ENCODE measurements at regions not wholly inside any gene's neighbourhood (a gene's known extent, or its start where the extent isn't known, plus 50 kb on each side); places are given as distances from the start of the nearest gene placed in this dataset.

- no peak for DNase-seq (ENCODE audit: low read depth in 3 of 3)
These were observed 630.7 kb downstream of the TOX3 start for GRCh38 chr16:51916231-51916630.

- DNase-seq (ENCODE audit: low read depth in 3 of 3) = no peak
These were observed 639.3 kb downstream of the TOX3 start for GRCh38 chr16:51907680-51908079.

GRCh38 chr16:51900221-51900780 is 646.6 kb downstream of the TOX3 start:
- no peak for DNase-seq (ENCODE audit: low read depth in 3 of 3)

GRCh38 chr16:51898872-51899271 is 648.1 kb downstream of the TOX3 start:
- no peak for DNase-seq (ENCODE audit: low read depth in 3 of 3)

- no peak for DNase-seq (ENCODE audit: low read depth in 3 of 3)
These were observed 650.9 kb downstream of the TOX3 start for GRCh38 chr16:51896013-51896412.

GRCh38 chr16:51892293-51893007 is 654.5 kb downstream of the TOX3 start:
- no peak for DNase-seq (ENCODE audit: low read depth in 3 of 3)

GRCh38 chr16:51888534-51888933 is 658.4 kb downstream of the TOX3 start:
- no peak for DNase-seq (ENCODE audit: low read depth in 3 of 3)

GRCh38 chr16:51888016-51888415 is 658.9 kb downstream of the TOX3 start:
- DNase-seq (ENCODE audit: low read depth in 3 of 3) = no peak

- no peak for DNase-seq (ENCODE audit: low read depth in 3 of 3)
These were observed 660.5 kb downstream of the TOX3 start for GRCh38 chr16:51886456-51886855.

GRCh38 chr16:51884773-51885172 is 662.2 kb downstream of the TOX3 start:
- DNase-seq (ENCODE audit: low read depth in 3 of 3) = no peak

- DNase-seq (ENCODE audit: low read depth in 3 of 3) = no peak
These were observed 665.2 kb downstream of the TOX3 start for GRCh38 chr16:51881731-51882130.

- no peak for DNase-seq (ENCODE audit: low read depth in 3 of 3)
These were observed 666.2 kb downstream of the TOX3 start for GRCh38 chr16:51880776-51881175.

- DNase-seq (ENCODE audit: low read depth in 3 of 3) = no peak
These were observed 669.3 kb downstream of the TOX3 start for GRCh38 chr16:51877686-51878085.

- DNase-seq (ENCODE audit: low read depth in 3 of 3) = no peak
These were observed 670.0 kb downstream of the TOX3 start for GRCh38 chr16:51876934-51877333.

- DNase-seq (ENCODE audit: low read depth in 3 of 3) = no peak
These were observed 670.4 kb downstream of the TOX3 start for GRCh38 chr16:51876601-51876875.

GRCh38 chr16:51875834-51876600 is 670.9 kb downstream of the TOX3 start:
- no peak for DNase-seq (ENCODE audit: low read depth in 3 of 3)

GRCh38 chr16:51872524-51872923 is 674.4 kb downstream of the TOX3 start:
- DNase-seq (ENCODE audit: low read depth in 3 of 3) = no peak

GRCh38 chr16:51870296-51870854 is 676.6 kb downstream of the TOX3 start:
- no peak for DNase-seq (ENCODE audit: low read depth in 3 of 3)

- DNase-seq (ENCODE audit: low read depth in 3 of 3) = no peak
These were observed 677.8 kb downstream of the TOX3 start for GRCh38 chr16:51869176-51869575.

GRCh38 chr16:51868631-51869030 is 678.3 kb downstream of the TOX3 start:
- no peak for DNase-seq (ENCODE audit: low read depth in 3 of 3)

- DNase-seq (ENCODE audit: low read depth in 3 of 3) = no peak
These were observed 679.4 kb downstream of the TOX3 start for GRCh38 chr16:51867386-51868065.

- no peak for DNase-seq (ENCODE audit: low read depth in 3 of 3)
These were observed 682.4 kb downstream of the TOX3 start for GRCh38 chr16:51864575-51864974.
